Fibroblast of skin of back (primary cell): ENCODE measurements at regions not wholly inside any gene's neighbourhood (a gene's known extent, or its start where the extent isn't known, plus 50 kb on each side); places are given as distances from the start of the nearest gene placed in this dataset.

ENCODE experiments used
- DNase-seq: peaks from one replicate; pipeline ENCODE4 v3.0.0-alpha.2; 2013

GRCh38 chr7:41163991-41164390 is 538.9 kb downstream of the INHBA start:
- DNase-seq: peak; percentile 27

GRCh38 chr7:41162612-41163011 is 540.3 kb downstream of the INHBA start:
- DNase-seq: no peak

GRCh38 chr7:41161041-41161587 is 541.8 kb downstream of the INHBA start:
- peak; percentile 60 for DNase-seq

- peak; percentile 30 for DNase-seq
Measured at GRCh38 chr7:41156268-41156667, 546.6 kb downstream of the INHBA start.

- DNase-seq: no peak
Measured at GRCh38 chr7:41153268-41153667, 549.6 kb downstream of the INHBA start.

- DNase-seq: no peak
Measured at GRCh38 chr7:41152179-41152678, 550.7 kb downstream of the INHBA start.

- no peak for DNase-seq
Measured at GRCh38 chr7:41149576-41149975, 553.3 kb downstream of the INHBA start.

GRCh38 chr7:41148521-41148951 is 554.4 kb downstream of the INHBA start:
- DNase-seq: peak; percentile 93

GRCh38 chr7:41147606-41148485 is 555.0 kb downstream of the INHBA start:
- DNase-seq: peak; percentile 55

- no peak for DNase-seq
Measured at GRCh38 chr7:41146429-41146828, 556.5 kb downstream of the INHBA start.

- no peak for DNase-seq
Measured at GRCh38 chr7:41145656-41146055, 557.2 kb downstream of the INHBA start.

- DNase-seq: no peak
Measured at GRCh38 chr7:41142904-41143473, 559.9 kb downstream of the INHBA start.

GRCh38 chr7:41139789-41140188 is 563.1 kb downstream of the INHBA start:
- DNase-seq: no peak

GRCh38 chr7:41136551-41136950 is 566.3 kb downstream of the INHBA start:
- no peak for DNase-seq

- DNase-seq: no peak
Measured at GRCh38 chr7:41135511-41135910, 567.4 kb downstream of the INHBA start.

- peak; percentile 65 for DNase-seq
Measured at GRCh38 chr7:41134300-41135255, 568.3 kb downstream of the INHBA start.

- DNase-seq: no peak
Measured at GRCh38 chr7:41133690-41134299, 569.1 kb downstream of the INHBA start.

- DNase-seq: no peak
Measured at GRCh38 chr7:41131956-41132355, 570.9 kb downstream of the INHBA start.

GRCh38 chr7:41130561-41131236 is 572.2 kb downstream of the INHBA start:
- DNase-seq: no peak

- no peak for DNase-seq
Measured at GRCh38 chr7:41130086-41130485, 572.8 kb downstream of the INHBA start.

GRCh38 chr7:41125343-41125742 is 577.5 kb downstream of the INHBA start:
- DNase-seq: no peak
